OCI-LY7 (cell line): ENCODE measurements at regions not wholly inside any gene's neighbourhood (a gene's known extent, or its start where the extent isn't known, plus 50 kb on each side); places are given as distances from the start of the nearest gene placed in this dataset.

Experiments used
- BruUV-seq: library from RNA; stranded (reverse); fragments of 400-500 nt; replicated peaks from 2 replicates; lab custom pipeline; 2021; lab: Mats Ljungman, UMichigan
- CTCF ChIA-PET: fragments of 300-600 bp; sonication (Branson Sonifier 250); formaldehyde crosslinking; loops from one replicate; lab custom pipeline; 2022; ENCODE audit warnings: antibody characterized with exemption; ENCODE audit not compliant: unreplicated experiment; lab: Charles Lee
- POLR2A ChIA-PET: fragments of 300-600 bp; sonication (Branson Sonifier 250); formaldehyde crosslinking; loops from one replicate; lab custom pipeline; 2022; ENCODE audit warnings: antibody characterized with exemption; lab: Charles Lee
- DNase-seq: peaks from one replicate; pipeline ENCODE4 v3.0.0-alpha.2; 2015; ENCODE audit warnings: low spot score
- H2AFZ ChIP-seq: fragments of 200-600 bp; sonication (generic), shearing (Covaris generic); 2 replicates; pipeline ENCODE4 v1.6.1; 2014; ENCODE audit warnings: mild to moderate bottlenecking, antibody characterized with exemption, low read length, moderate library complexity
- H3K27ac ChIP-seq: fragments of 200-600 bp; sonication (generic); 2 replicates; pipeline ENCODE4 v1.5.1; 2014; ENCODE audit warnings: mixed run types, low read depth, mild to moderate bottlenecking, moderate library complexity, low read length, inconsistent platforms; ENCODE audit not compliant: poor library complexity, severe bottlenecking
- H3K36me3 ChIP-seq: fragments of 200-600 bp; sonication (generic); 2 replicates; pipeline ENCODE4 v1.6.1; 2014; ENCODE audit warnings: mild to moderate bottlenecking, antibody characterized with exemption, low read length, moderate library complexity, mixed read lengths; ENCODE audit not compliant: insufficient read depth
- H3K4me1 ChIP-seq: fragments of 200-600 bp; sonication (generic); 2 replicates; pipeline ENCODE4 v1.5.1; 2014; ENCODE audit warnings: mild to moderate bottlenecking, low read length; ENCODE audit not compliant: insufficient read depth, poor library complexity, severe bottlenecking
- H3K4me2 ChIP-seq: fragments of 200-600 bp; sonication (generic); 2 replicates; pipeline ENCODE4 v1.6.1; 2014; ENCODE audit warnings: mild to moderate bottlenecking, low read length
- H3K4me3 ChIP-seq: fragments of 200-600 bp; sonication (generic); 2 replicates; pipeline ENCODE4 v1.5.1; 2014; ENCODE audit warnings: mild to moderate bottlenecking, low read depth, low read length; ENCODE audit not compliant: poor library complexity, severe bottlenecking
- H3K79me2 ChIP-seq: fragments of 200-600 bp; sonication (generic); 2 replicates; pipeline ENCODE4 v1.6.1; 2016; ENCODE audit warnings: low read depth, mild to moderate bottlenecking, low read length, moderate library complexity, mixed read lengths; ENCODE audit not compliant: insufficient read depth
- H3K9me2 ChIP-seq: fragments of 200-600 bp; sonication (generic); 2 replicates; pipeline ENCODE4 v1.6.1; 2016; ENCODE audit warnings: mild to moderate bottlenecking, low read length, mixed read lengths; ENCODE audit not compliant: insufficient read depth
- H3K9me3 ChIP-seq: fragments of 200-600 bp; sonication (generic); 2 replicates; pipeline ENCODE4 v1.6.1; 2014; ENCODE audit warnings: mild to moderate bottlenecking, mixed run types, low read length, mixed read lengths
- H4K20me1 ChIP-seq: fragments of 200-600 bp; sonication (generic); 2 replicates; pipeline ENCODE4 v1.6.1; 2014; ENCODE audit warnings: mild to moderate bottlenecking, antibody characterized with exemption, low read length, moderate library complexity, mixed read lengths; ENCODE audit not compliant: insufficient read depth
- EZH2phosphoT487 ChIP-seq: fragments of 200-600 bp; sonication (generic); IDR thresholded peaks from 2 replicates; pipeline ENCODE4 v1.6.1; 2018; ENCODE audit warnings: low read depth, borderline replicate concordance, mild to moderate bottlenecking, mixed run types, antibody characterized with exemption, low read length, moderate library complexity, mixed read lengths
- intact Hi-C: fragments of 100-400 bp; cut with micrococcal nuclease; formaldehyde crosslinking; loops from one replicate; pipeline ENCODE4 v1.10.0; 2022; ENCODE audit not compliant: unreplicated experiment
- TF ChIP-seq, protein P1 (sequence below): fragments of 200-600 bp; sonication (generic); conservative IDR thresholded peaks from 2 replicates; pipeline ENCODE4 v1.5.1; 2014; ENCODE audit warnings: mild to moderate bottlenecking, antibody characterized with exemption, low read length, moderate library complexity, mixed read lengths

DNA sequence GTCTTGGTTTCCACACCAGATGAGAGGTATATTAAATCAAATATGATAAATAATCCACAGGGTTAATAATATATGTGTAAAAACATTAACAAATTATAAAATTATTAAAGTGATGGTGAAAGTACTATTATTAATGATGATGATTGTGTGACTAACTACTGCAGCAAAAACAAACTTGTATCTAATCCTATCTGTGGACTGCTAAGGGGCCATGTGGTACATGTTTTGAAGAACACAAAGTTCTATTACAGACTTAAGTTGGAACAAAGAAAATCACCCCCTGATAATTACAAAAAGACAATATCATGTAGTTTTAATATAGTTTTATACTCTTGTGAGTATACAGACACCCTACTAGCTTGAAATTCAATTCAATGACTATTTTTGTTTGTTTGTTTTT, 504.2 kb upstream of the NBEA start:
- no TSS peak for BruUV-seq
- no peaks in the 10 kb centered on the region for H3K36me3 ChIP-seq
- H3K4me3 ChIP-seq = no peak overlapping the region
- H2AFZ ChIP-seq = no peak overlapping the region
- no peaks in the 10 kb centered on the region for H3K4me1 ChIP-seq
- no peaks in the 10 kb centered on the region for H3K9me3 ChIP-seq
- no peaks in the 10 kb centered on the region for H3K9me2 ChIP-seq
- H3K4me2 ChIP-seq = no peak overlapping the region
- no peak overlapping the region for H3K27ac ChIP-seq
- POLR2A ChIA-PET = no interaction called here
- DNase-seq = no peak
- intact Hi-C loops = no loop called here
- CTCF ChIA-PET = no interaction called here
- no peaks in the 10 kb centered on the region for H3K79me2 ChIP-seq
- H4K20me1 ChIP-seq = no peaks in the 10 kb centered on the region
- TF ChIP-seq, protein P1, sequence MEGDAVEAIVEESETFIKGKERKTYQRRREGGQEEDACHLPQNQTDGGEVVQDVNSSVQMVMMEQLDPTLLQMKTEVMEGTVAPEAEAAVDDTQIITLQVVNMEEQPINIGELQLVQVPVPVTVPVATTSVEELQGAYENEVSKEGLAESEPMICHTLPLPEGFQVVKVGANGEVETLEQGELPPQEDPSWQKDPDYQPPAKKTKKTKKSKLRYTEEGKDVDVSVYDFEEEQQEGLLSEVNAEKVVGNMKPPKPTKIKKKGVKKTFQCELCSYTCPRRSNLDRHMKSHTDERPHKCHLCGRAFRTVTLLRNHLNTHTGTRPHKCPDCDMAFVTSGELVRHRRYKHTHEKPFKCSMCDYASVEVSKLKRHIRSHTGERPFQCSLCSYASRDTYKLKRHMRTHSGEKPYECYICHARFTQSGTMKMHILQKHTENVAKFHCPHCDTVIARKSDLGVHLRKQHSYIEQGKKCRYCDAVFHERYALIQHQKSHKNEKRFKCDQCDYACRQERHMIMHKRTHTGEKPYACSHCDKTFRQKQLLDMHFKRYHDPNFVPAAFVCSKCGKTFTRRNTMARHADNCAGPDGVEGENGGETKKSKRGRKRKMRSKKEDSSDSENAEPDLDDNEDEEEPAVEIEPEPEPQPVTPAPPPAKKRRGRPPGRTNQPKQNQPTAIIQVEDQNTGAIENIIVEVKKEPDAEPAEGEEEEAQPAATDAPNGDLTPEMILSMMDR = no peak
- TF ChIP-seq EZH2phosphoT487 = no peak

DNA sequence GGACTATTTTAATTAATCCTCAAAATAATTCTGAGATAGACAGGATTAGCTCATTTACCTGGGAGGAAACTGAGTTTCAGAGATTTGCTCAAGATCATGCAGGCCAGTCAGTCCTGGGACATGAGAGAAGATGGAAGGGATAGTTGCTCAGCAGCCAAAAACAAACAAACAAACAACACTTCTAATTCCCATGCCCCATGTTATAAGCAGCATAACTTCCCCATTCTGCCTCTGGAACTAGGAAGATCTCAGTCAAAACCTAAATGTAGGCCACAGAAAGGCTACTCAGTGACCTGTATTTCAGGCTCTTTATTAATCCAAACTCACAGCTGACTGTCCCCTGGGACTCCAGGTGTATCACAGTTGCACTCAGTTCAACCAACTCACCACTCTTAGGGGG, 489.2 kb upstream of the NBEA start:
- H3K4me3 ChIP-seq = no peak overlapping the region
- no peak overlapping the region for H2AFZ ChIP-seq
- no peaks in the 10 kb centered on the region for H3K79me2 ChIP-seq
- CTCF ChIA-PET = no interaction called here
- H3K9me2 ChIP-seq = no peaks in the 10 kb centered on the region
- POLR2A ChIA-PET = interaction anchor here (0.6 to 0.8 kb wide), 3 partner anchors 36 to 1407 kb away, joined by 3 to 6 read pairs (median 3); no protein-coding TSS in a partner anchor
- H3K27ac ChIP-seq = no peak overlapping the region
- no peaks in the 10 kb centered on the region for H4K20me1 ChIP-seq
- H3K4me1 ChIP-seq = no peaks in the 10 kb centered on the region
- TF ChIP-seq, protein P1 = no peak
- no peak for TF ChIP-seq EZH2phosphoT487
- H3K9me3 ChIP-seq = no peaks in the 10 kb centered on the region
- BruUV-seq = no TSS peak
- H3K36me3 ChIP-seq = no peaks in the 10 kb centered on the region
- intact Hi-C loops = loop anchor here (10.0 kb wide), 1 partner anchor 78 kb away; no protein-coding TSS in a partner anchor
- H3K4me2 ChIP-seq = no peak overlapping the region
- no peak for DNase-seq

DNA sequence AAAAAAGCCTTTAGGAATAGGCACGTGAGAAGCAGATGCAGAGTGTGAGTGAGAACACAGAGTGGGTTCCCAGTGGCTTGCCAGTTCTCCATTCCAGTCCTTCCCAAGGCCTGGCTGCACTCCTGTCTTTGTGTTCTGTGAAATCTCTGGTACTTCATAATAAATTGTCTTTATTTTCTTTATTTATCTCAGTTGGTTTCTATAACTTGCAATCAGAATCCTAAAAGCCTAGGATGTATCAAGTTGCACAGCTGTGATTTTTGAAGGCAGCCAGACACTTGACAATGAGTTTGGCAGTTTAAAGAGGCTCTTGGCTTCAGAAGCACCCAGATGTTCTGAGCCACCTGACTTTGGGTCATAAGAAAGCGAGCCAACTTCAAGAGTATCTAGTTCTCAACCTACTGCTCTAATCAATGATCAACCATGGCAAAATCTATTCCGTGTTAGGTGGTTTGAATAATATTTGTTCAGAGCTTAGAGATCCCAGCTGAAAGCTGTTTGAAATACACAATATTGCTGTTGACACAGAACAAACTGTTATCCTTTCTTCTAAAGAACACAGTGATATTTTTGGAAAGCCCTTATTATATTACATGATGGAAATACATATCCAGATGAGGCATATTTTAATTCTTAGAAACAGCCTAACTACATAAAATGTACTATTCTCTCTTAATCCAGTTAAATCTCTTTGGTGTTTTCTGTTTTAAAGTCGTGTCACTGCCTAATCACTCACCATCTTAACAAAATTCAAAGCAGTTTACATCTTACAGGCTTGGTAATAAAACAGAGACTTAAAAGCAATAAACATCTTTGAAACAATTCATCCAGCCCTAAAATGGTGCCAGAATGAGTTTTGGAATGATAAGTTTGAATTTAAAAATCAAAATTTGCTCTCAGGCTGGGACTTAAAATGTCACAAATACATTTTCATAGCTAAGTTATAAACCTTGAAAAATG, 483.0 kb upstream of the NBEA start:
- H2AFZ ChIP-seq = no peak overlapping the region
- intact Hi-C loops = loop anchor here (10.0 kb wide), 1 partner anchor 84 kb away; no protein-coding TSS in a partner anchor
- H3K9me3 ChIP-seq = no peaks in the 10 kb centered on the region
- no peak overlapping the region for H3K27ac ChIP-seq
- TF ChIP-seq EZH2phosphoT487 = no peak
- TF ChIP-seq, protein P1 = no peak
- H3K4me2 ChIP-seq = no peak overlapping the region
- no peak overlapping the region for H3K4me3 ChIP-seq
- no peak for DNase-seq
- no peaks in the 10 kb centered on the region for H4K20me1 ChIP-seq
- no peaks in the 10 kb centered on the region for H3K79me2 ChIP-seq
- no TSS peak for BruUV-seq
- ChIA-PET POLR2A (no interaction called here), CTCF (no interaction called here)
- no peaks in the 10 kb centered on the region for H3K36me3 ChIP-seq
- H3K9me2 ChIP-seq = no peaks in the 10 kb centered on the region
- no peaks in the 10 kb centered on the region for H3K4me1 ChIP-seq
